SK-N-SH (cell line): ENCODE measurements at regions not wholly inside any gene's neighbourhood (a gene's known extent, or its start where the extent isn't known, plus 50 kb on each side); places are given as distances from the start of the nearest gene placed in this dataset.

Source experiments
- CHD2 ChIP-seq: fragments of 150-350 bp; IDR thresholded peaks from 2 replicates; pipeline ENCODE4 v1.6.1; 2018; ENCODE audit warnings: low read length; ENCODE audit not compliant: partially characterized antibody
- EP300 ChIP-seq, 2 experiments: IDR thresholded peaks; 2 replicates each; pipeline versions ENCODE4 v1.4.0 to v1.6.1; 2012; ENCODE audit warnings: borderline replicate concordance in 1 of 2, low read depth in 1 of 2, low read length in 1 of 2
- FOXJ3 ChIP-seq: sonication (generic); formaldehyde crosslinking; IDR thresholded peaks from 2 replicates; pipeline ENCODE4 v1.5.1; 2020; ENCODE audit warnings: mild to moderate bottlenecking, missing genetic modification reagents
- FOXM1 ChIP-seq: IDR thresholded peaks from 2 replicates; pipeline ENCODE4 v1.4.0; 2012; ENCODE audit warnings: low read depth, mild to moderate bottlenecking
- GABPA ChIP-seq: IDR thresholded peaks from 2 replicates; pipeline ENCODE4 v1.4.0; 2012; ENCODE audit warnings: low read depth, mild to moderate bottlenecking
- POLR2AphosphoS5 ChIP-seq: IDR thresholded peaks from 2 replicates; pipeline ENCODE4 v1.6.1; 2012; ENCODE audit warnings: low read depth, low read length
- SMC3 ChIP-seq: IDR thresholded peaks from 2 replicates; pipeline ENCODE4 v1.6.1; 2012; ENCODE audit warnings: low read depth, low read length, improper control_type of control experiment
- TAF1 ChIP-seq: IDR thresholded peaks from 2 replicates; pipeline ENCODE4 v1.6.1; 2012; ENCODE audit warnings: low read depth, mild to moderate bottlenecking, low read length, moderate library complexity, borderline replicate concordance
- TF ChIP-seq, protein P1 (sequence below): fragments of 200-600 bp; sonication (generic); IDR thresholded peaks from 2 replicates; pipeline ENCODE4 v1.6.1; 2017; ENCODE audit warnings: antibody characterized with exemption, mild to moderate bottlenecking, moderate library complexity
- TF ChIP-seq, protein P2 (sequence below): fragments of 150-350 bp; IDR thresholded peaks from 2 replicates; pipeline ENCODE4 v1.6.1; 2017; ENCODE audit warnings: antibody characterized with exemption, low read length, low read depth, borderline replicate concordance
- TF ChIP-seq, protein P3 (sequence below): IDR thresholded peaks from 2 replicates; pipeline ENCODE4 v1.4.0; 2012; ENCODE audit warnings: low read depth

DNA sequence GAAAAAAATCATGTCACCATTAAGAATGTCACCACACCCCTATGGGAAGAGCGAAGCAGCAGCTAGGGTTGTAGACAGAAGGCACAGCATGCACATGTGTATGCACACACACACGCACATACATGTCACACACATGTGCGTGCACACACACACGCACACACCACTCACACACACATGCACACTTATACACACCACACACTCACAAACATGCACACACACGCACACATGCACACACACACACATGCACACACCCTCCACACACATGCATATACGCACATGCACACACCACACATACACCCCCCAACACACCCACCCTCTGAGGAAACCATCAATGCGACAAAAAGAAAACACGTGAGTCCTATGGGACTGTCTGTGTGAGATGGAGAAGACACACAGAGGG lies 205.4 kb downstream of the ENGASE start:
- TF ChIP-seq, protein P1, sequence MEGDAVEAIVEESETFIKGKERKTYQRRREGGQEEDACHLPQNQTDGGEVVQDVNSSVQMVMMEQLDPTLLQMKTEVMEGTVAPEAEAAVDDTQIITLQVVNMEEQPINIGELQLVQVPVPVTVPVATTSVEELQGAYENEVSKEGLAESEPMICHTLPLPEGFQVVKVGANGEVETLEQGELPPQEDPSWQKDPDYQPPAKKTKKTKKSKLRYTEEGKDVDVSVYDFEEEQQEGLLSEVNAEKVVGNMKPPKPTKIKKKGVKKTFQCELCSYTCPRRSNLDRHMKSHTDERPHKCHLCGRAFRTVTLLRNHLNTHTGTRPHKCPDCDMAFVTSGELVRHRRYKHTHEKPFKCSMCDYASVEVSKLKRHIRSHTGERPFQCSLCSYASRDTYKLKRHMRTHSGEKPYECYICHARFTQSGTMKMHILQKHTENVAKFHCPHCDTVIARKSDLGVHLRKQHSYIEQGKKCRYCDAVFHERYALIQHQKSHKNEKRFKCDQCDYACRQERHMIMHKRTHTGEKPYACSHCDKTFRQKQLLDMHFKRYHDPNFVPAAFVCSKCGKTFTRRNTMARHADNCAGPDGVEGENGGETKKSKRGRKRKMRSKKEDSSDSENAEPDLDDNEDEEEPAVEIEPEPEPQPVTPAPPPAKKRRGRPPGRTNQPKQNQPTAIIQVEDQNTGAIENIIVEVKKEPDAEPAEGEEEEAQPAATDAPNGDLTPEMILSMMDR = no peak
- TF ChIP-seq FOXJ3 (CRISPR knock-in tag) = no peak
- TF ChIP-seq FOXM1 = no peak
- TF ChIP-seq POLR2AphosphoS5 = no peak
- TF ChIP-seq, protein P2, sequence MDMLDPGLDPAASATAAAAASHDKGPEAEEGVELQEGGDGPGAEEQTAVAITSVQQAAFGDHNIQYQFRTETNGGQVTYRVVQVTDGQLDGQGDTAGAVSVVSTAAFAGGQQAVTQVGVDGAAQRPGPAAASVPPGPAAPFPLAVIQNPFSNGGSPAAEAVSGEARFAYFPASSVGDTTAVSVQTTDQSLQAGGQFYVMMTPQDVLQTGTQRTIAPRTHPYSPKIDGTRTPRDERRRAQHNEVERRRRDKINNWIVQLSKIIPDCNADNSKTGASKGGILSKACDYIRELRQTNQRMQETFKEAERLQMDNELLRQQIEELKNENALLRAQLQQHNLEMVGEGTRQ = no peak
- TF ChIP-seq, protein P3, sequence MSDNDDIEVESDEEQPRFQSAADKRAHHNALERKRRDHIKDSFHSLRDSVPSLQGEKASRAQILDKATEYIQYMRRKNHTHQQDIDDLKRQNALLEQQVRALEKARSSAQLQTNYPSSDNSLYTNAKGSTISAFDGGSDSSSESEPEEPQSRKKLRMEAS = no peak
- no peak for TF ChIP-seq TAF1
- TF ChIP-seq SMC3 = no peak
- TF ChIP-seq GABPA = no peak
- TF ChIP-seq EP300 (IDR thresholded peaks at IDR 0.05; ENCODE audit: borderline replicate concordance in 1 of 2, low read depth in 1 of 2, low read length in 1 of 2) = no peak
- no peak for TF ChIP-seq CHD2
